ENCODE measurements at regions not wholly inside any gene's neighbourhood (a gene's known extent, or its start where the extent isn't known, plus 50 kb on each side); places are given as distances from the start of the nearest gene placed in this dataset.

GRCh38 chr1:38292969-38293368 lies 246.4 kb upstream of the POU3F1 start:
- H3F3A ChIP-seq (replicated peaks; ENCODE audit: low read depth): no peaks in the 10 kb centered on the region
- no peaks in the 10 kb centered on the region for H3K36me3 ChIP-seq (ENCODE audit: insufficient read depth)
- Mint-ChIP-seq H3K27ac (no peak overlapping the region), H3K4me1 (peaks cover 24% of the 10 kb centered on the region), H3K36me3 (ENCODE audit: low read depth) (peaks cover 13% of the 10 kb centered on the region), H3K9me3 (peaks cover 10% of the 10 kb centered on the region; the same call in 2 of the 3 replicates), H3K4me3 (peak overlapping the region; percentile 10; the same call in 1 of the 3 replicates), H3K27me3 (ENCODE audit: insufficient read depth, low read depth, poor library complexity) (peaks cover 9% of the 10 kb centered on the region)
- no peak; the same call in 2 of the 3 replicates for ATAC-seq
- peak overlapping the region; percentile 86; the same call in 1 of the 2 replicates for H2AFZ ChIP-seq
- H3K27me3 ChIP-seq (ENCODE audit: insufficient read depth): no peaks in the 10 kb centered on the region
- 0 out of 2 replicates have a peak overlapping the region, but pooled peaks have one; percentile 35 for H3K4me3 ChIP-seq
- no peak overlapping the region; the same call in 1 of the 2 replicates for H3K4me2 ChIP-seq
- H3K4me1 ChIP-seq (ENCODE audit: insufficient read depth): peaks cover 20% of the 10 kb centered on the region
- no peak overlapping the region for H3K27ac ChIP-seq (ENCODE audit: low read depth)
- no peaks in the 10 kb centered on the region for H3K9me2 ChIP-seq (ENCODE audit: insufficient read depth)
- TF ChIP-seq ZNF114 (CRISPR knock-in tag; IDR thresholded peaks at IDR 0.05): no peak
- no peak for TF ChIP-seq CTCF (conservative IDR thresholded peaks at IDR 0.05; ENCODE audit: low read depth in 2 of 2)
- TF ChIP-seq ZNF462 (CRISPR knock-in tag; IDR thresholded peaks at IDR 0.05): no peak
- no peak for DNase-seq (ENCODE audit: low spot score)
- H3K79me2 ChIP-seq (replicated peaks; ENCODE audit: insufficient read depth): no peaks in the 10 kb centered on the region
- H4K20me1 ChIP-seq (replicated peaks; ENCODE audit: insufficient read depth): no peaks in the 10 kb centered on the region

Data from GM23338 (cell line).